K562 (cell line): ENCODE measurements at regions not wholly inside any gene's neighbourhood (a gene's known extent, or its start where the extent isn't known, plus 50 kb on each side); places are given as distances from the start of the nearest gene placed in this dataset.

ENCODE experiments used
- SMAD2 ChIP-seq: fragments of 150-350 bp; IDR thresholded peaks from 2 replicates; pipeline ENCODE4 v1.6.1; 2014; ENCODE audit warnings: low read depth, mild to moderate bottlenecking, low read length
- SMARCA4 ChIP-seq: fragments of 450-650 bp; IDR thresholded peaks from 2 replicates; pipeline ENCODE4 v1.6.1; 2016
- ZNF318 ChIP-seq, 2 experiments: fragments of 450-650 bp; IDR thresholded peaks; 2 replicates each; pipeline ENCODE4 v1.6.1; 2016; ENCODE audit warnings: mild to moderate bottlenecking in 2 of 2, borderline replicate concordance in 1 of 2, low read depth in 1 of 2, moderate library complexity in 1 of 2

GRCh38 chr1:177824508-177824982, 145.3 kb downstream of the SEC16B start (continued):
- no peak for TF ChIP-seq ZNF318 (IDR thresholded peaks at IDR 0.05; ENCODE audit: borderline replicate concordance in 1 of 2, low read depth in 1 of 2)
- TF ChIP-seq SMAD2: no peak
- no peak for TF ChIP-seq SMARCA4
